ENCODE measurements at regions not wholly inside any gene's neighbourhood (a gene's known extent, or its start where the extent isn't known, plus 50 kb on each side); places are given as distances from the start of the nearest gene placed in this dataset.

GRCh38 chr12:69019082-69019481, 86.1 kb upstream of the CPM start:
- Mint-ChIP-seq H3K4me3 (no peak overlapping the region), H3K27ac (no peak overlapping the region), H3K9me3 (peaks cover 0 to 6% of the 10 kb centered on the region in 2 experiments; a peak in 3 of 5 replicates), H3K4me1 (no peaks in the 10 kb centered on the region), H3K36me3 (ENCODE audit: insufficient read depth in 1 of 3, low read depth in 3 of 3) (peaks cover 0 to 7% (median 0%) of the 10 kb centered on the region in 3 experiments; a peak in 3 of 7 replicates), H3K27me3 (ENCODE audit: low read depth) (peaks cover 2% of the 10 kb centered on the region)
- Histone ChIP-seq H3K27ac (ENCODE audit: insufficient read length, low read depth, low read length) (no peak overlapping the region), H3K23ac (ENCODE audit: insufficient read length, low read depth, low read length) (no peak overlapping the region), H3K4me1 (ENCODE audit: insufficient read depth, low read length) (no peaks in the 10 kb centered on the region), H3K9ac (ENCODE audit: extremely low read depth, insufficient read length, low read length) (no peak overlapping the region), H3T11ph (ENCODE audit: low read length) (no peak overlapping the region), H2BK15ac (ENCODE audit: low read depth, low read length) (no peak overlapping the region), H3K14ac (ENCODE audit: insufficient read depth, low read length) (no peak overlapping the region), H2AK5ac (ENCODE audit: insufficient read length, low read length) (no peak overlapping the region), H2BK12ac (ENCODE audit: insufficient read length, low read depth, low read length) (no peak overlapping the region), H3K4ac (ENCODE audit: low read depth, low read length) (no peak overlapping the region), H2BK120ac (ENCODE audit: low read depth, low read length, poor library complexity, severe bottlenecking) (no peak overlapping the region), H3K18ac (ENCODE audit: insufficient read length, low read depth, low read length) (no peak overlapping the region), H3K79me1 (ENCODE audit: insufficient read depth, low read depth, low read length, poor library complexity, severe bottlenecking) (no peaks in the 10 kb centered on the region), H3K4me2 (ENCODE audit: insufficient read depth, insufficient read length, low read length) (no peak overlapping the region), H4K20me1 (ENCODE audit: control insufficient read depth, insufficient read depth, insufficient read length) (no peaks in the 10 kb centered on the region), H3K27me3 (ENCODE audit: insufficient read depth, low read length) (no peaks in the 10 kb centered on the region), H3K23me2 (ENCODE audit: insufficient read length, low read depth, low read length, poor library complexity, severe bottlenecking) (no peaks in the 10 kb centered on the region), H4K91ac (ENCODE audit: insufficient read length, low read depth, low read length) (no peak overlapping the region), H2AFZ (ENCODE audit: low read length) (no peak overlapping the region), H3K9me3 (ENCODE audit: control insufficient read depth, low read depth, low read length) (no peaks in the 10 kb centered on the region), H4K5ac (ENCODE audit: insufficient read length, low read depth, low read length) (no peak overlapping the region), H2BK5ac (ENCODE audit: insufficient read length, low read length) (no peak overlapping the region), H2BK20ac (ENCODE audit: low read depth, low read length, poor library complexity, severe bottlenecking) (no peak overlapping the region), H3K79me2 (ENCODE audit: insufficient read depth, low read length) (no peaks in the 10 kb centered on the region), H3K56ac (ENCODE audit: insufficient read length, low read depth, low read length) (no peak overlapping the region), H4K8ac (replicated peaks; ENCODE audit: insufficient read length, low read depth, low read length) (no peak overlapping the region)
- TF ChIP-seq CTCF (conservative IDR thresholded peaks at IDR 0.05): no peak
- DNase-seq: no peak
